Prostate gland (tissue), 2 donors: ENCODE measurements at regions not wholly inside any gene's neighbourhood (a gene's known extent, or its start where the extent isn't known, plus 50 kb on each side); places are given as distances from the start of the nearest gene placed in this dataset.

ENCODE experiments used
- POLR2A ChIP-seq: fragments of 450-650 bp; IDR thresholded peaks from one replicate; pipeline ENCODE4 v1.6.1; 2016; ENCODE audit warnings: antibody characterized with exemption, mild to moderate bottlenecking
- POLR2AphosphoS5 ChIP-seq: sonication (generic); formaldehyde crosslinking; IDR thresholded peaks from one replicate; pipeline ENCODE4 v1.6.1; 2017; ENCODE audit warnings: antibody characterized with exemption
- TF ChIP-seq, protein P1 (sequence below), 4 experiments: fragments of 200-600 bp in 2 of 4; fragments of 450-650 bp in 2 of 4; sonication (generic) in 2 of 4; IDR thresholded peaks; 1 replicate in 3 of 4; 2 replicates in 1 of 4; pipeline ENCODE4 v1.5.1; 2016 to 2019; ENCODE audit warnings: antibody characterized with exemption in 4 of 4, mild to moderate bottlenecking in 2 of 4, moderate library complexity in 2 of 4

DNA sequence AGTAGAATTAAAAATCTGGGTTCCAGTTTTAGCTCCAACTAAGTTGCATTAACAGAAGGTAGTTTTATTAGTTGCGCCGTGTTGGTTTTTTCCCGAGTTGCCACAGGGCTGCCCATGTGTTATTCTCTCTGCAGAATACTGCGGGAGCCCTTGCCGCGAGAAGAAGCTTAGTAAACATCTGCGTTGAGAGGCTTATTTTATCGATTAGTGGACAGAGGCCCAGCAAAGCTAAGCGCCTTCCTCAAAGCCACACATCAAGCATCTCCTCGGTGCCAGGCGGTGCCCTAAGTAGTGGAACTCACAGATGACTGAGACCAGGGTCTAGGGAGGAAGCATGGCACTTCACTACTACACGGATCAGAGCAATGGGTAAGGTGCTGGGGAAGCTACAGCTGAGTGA is 212.3 kb upstream of the IRX5 start:
- TF ChIP-seq POLR2AphosphoS5 (no peak), POLR2A (no peak)
- TF ChIP-seq, protein P1, sequence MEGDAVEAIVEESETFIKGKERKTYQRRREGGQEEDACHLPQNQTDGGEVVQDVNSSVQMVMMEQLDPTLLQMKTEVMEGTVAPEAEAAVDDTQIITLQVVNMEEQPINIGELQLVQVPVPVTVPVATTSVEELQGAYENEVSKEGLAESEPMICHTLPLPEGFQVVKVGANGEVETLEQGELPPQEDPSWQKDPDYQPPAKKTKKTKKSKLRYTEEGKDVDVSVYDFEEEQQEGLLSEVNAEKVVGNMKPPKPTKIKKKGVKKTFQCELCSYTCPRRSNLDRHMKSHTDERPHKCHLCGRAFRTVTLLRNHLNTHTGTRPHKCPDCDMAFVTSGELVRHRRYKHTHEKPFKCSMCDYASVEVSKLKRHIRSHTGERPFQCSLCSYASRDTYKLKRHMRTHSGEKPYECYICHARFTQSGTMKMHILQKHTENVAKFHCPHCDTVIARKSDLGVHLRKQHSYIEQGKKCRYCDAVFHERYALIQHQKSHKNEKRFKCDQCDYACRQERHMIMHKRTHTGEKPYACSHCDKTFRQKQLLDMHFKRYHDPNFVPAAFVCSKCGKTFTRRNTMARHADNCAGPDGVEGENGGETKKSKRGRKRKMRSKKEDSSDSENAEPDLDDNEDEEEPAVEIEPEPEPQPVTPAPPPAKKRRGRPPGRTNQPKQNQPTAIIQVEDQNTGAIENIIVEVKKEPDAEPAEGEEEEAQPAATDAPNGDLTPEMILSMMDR (IDR thresholded peaks at IDR 0.05), result no peak
